Transverse colon (tissue), 4 donors: ENCODE measurements at regions not wholly inside any gene's neighbourhood (a gene's known extent, or its start where the extent isn't known, plus 50 kb on each side); places are given as distances from the start of the nearest gene placed in this dataset.

Experiments
- DNase-seq: peaks from one replicate; pipeline ENCODE4 v3.0.0-alpha.2; 2019
- H3K27ac ChIP-seq, 4 donors: fragments of 200-600 bp; sonication (generic); 2 replicates each; pipeline ENCODE4 v1.5.1; 2016 to 2018; ENCODE audit warnings: inconsistent platforms in 4 of 4
- H3K27me3 ChIP-seq: fragments of 200-600 bp; sonication (generic); 2 replicates; pipeline ENCODE4 v1.5.1; 2017; ENCODE audit warnings: inconsistent platforms
- H3K36me3 ChIP-seq, 4 donors: fragments of 200-600 bp; sonication (generic); 2 replicates each; pipeline ENCODE4 v1.5.1; 2017 to 2019; ENCODE audit warnings: inconsistent platforms in 4 of 4
- H3K4me1 ChIP-seq, 4 donors: fragments of 200-600 bp; sonication (generic); 2 replicates each; pipeline ENCODE4 v1.5.1; 2017 to 2020; ENCODE audit warnings: inconsistent platforms in 4 of 4
- H3K4me3 ChIP-seq, 4 donors: fragments of 200-600 bp; sonication (generic); 1 replicate in 1 of 4; 2 replicates in 3 of 4; pipeline versions ENCODE4 v1.5.1 to v1.6.1; 2017 to 2019; ENCODE audit warnings: inconsistent platforms in 4 of 4
- H3K9me3 ChIP-seq, 2 donors: fragments of 200-600 bp; sonication (generic); 2 replicates each; pipeline ENCODE4 v1.5.1; 2017 to 2019; ENCODE audit warnings: inconsistent platforms in 2 of 2
- EP300 ChIP-seq: sonication (generic); formaldehyde crosslinking; IDR thresholded peaks from one replicate; pipeline ENCODE4 v1.6.1; 2017; ENCODE audit warnings: antibody characterized with exemption, low read depth
- POLR2A ChIP-seq: fragments of 450-650 bp; IDR thresholded peaks from one replicate; pipeline ENCODE4 v1.6.1; 2016; ENCODE audit warnings: antibody characterized with exemption, mild to moderate bottlenecking, moderate library complexity
- POLR2AphosphoS5 ChIP-seq, 3 donors: sonication (generic); formaldehyde crosslinking; IDR thresholded peaks; one replicate each; pipeline ENCODE4 v1.6.1; 2016; ENCODE audit warnings: antibody characterized with exemption in 3 of 3
- WGBS, 2 donors: methylation state at CpG; one replicate each; pipeline ENCODE4 v1.1.5; 2018; ENCODE audit warnings: low coverage in 1 of 2; 5-methylcytosine and 5-hydroxymethylcytosine counted together
- in situ Hi-C, 4 donors: fragments of 200-750 bp; cut with MboI; loops; one replicate each; pipeline versions ENCODE4 v1.15.0 to v1.15.1; 2017; ENCODE audit warnings: low sequenced_read_pairs in 3 of 4, low pct_ligation_motif_present in 1 of 4, low pct_unique_long_range_greater_than_20kb in 1 of 4
- intact Hi-C: fragments of 100-400 bp; cut with DNase I; formaldehyde crosslinking; loops from one replicate; pipeline ENCODE4 v1.15.1; 2023; ENCODE audit warnings: low total_unique reads
- TF ChIP-seq, protein P1 (sequence below), 5 experiments: fragments of 200-600 bp in 3 of 5; fragments of 450-650 bp in 2 of 5; sonication (generic) in 3 of 5; IDR thresholded peaks; 1 replicate in 2 of 5; 2 replicates in 3 of 5; pipeline ENCODE4 v1.5.1; 2016 to 2017; ENCODE audit warnings: antibody characterized with exemption in 5 of 5, inconsistent platforms in 3 of 5, mild to moderate bottlenecking in 2 of 5, moderate library complexity in 1 of 5

DNA sequence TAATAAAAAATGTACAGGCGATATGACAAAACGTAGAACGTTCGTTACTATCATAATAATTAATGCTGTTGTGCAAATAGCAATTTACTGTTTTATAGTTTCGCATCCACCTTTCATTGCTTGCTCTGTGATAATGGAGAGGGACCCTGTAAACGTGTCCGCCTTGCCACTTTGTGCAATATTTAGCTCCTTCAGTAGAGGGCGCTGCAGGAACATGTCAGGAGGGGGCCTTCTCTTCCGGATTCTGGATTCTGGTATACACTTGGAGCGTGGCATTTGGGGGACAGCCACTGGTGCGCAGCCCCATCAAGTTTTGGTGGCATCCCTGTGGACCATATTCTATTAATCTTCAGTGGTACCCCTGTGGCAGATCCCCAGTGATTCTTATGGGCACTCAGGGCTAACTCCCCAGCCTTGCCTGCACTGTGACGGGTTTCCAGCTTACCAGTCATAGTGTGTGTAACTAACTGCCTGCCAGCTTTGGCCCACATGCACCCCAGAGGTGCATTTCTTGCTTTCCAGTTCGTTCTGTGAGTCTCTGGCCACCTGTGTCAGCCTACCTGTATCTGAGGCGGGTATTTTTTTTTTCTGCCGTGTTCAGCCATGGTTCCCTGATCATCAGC, 140.3 kb downstream of the CYRIA start:
- Histone ChIP-seq H3K36me3 (no peaks in the 10 kb centered on the region), H3K9me3 (no peaks in the 10 kb centered on the region), H3K4me3 (no peak overlapping the region), H3K4me1 (no peaks in the 10 kb centered on the region), H3K27me3 (no peaks in the 10 kb centered on the region), H3K27ac (no peak overlapping the region)
- TF ChIP-seq POLR2A (no peak), POLR2AphosphoS5 (IDR thresholded peaks at IDR 0.05) (no peak)
- TF ChIP-seq, protein P1, sequence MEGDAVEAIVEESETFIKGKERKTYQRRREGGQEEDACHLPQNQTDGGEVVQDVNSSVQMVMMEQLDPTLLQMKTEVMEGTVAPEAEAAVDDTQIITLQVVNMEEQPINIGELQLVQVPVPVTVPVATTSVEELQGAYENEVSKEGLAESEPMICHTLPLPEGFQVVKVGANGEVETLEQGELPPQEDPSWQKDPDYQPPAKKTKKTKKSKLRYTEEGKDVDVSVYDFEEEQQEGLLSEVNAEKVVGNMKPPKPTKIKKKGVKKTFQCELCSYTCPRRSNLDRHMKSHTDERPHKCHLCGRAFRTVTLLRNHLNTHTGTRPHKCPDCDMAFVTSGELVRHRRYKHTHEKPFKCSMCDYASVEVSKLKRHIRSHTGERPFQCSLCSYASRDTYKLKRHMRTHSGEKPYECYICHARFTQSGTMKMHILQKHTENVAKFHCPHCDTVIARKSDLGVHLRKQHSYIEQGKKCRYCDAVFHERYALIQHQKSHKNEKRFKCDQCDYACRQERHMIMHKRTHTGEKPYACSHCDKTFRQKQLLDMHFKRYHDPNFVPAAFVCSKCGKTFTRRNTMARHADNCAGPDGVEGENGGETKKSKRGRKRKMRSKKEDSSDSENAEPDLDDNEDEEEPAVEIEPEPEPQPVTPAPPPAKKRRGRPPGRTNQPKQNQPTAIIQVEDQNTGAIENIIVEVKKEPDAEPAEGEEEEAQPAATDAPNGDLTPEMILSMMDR (IDR thresholded peaks at IDR 0.05): peak in 3 of 5 experiments; percentile 31 to 42 (median 31)
- WGBS, 2 donors: 68 to 70% methylated on average over 8 to 15 of the region's 15 CpGs
- in situ Hi-C loops: no loop called here
- DNase-seq: peak; percentile 26
- intact Hi-C loops: no loop called here

DNA sequence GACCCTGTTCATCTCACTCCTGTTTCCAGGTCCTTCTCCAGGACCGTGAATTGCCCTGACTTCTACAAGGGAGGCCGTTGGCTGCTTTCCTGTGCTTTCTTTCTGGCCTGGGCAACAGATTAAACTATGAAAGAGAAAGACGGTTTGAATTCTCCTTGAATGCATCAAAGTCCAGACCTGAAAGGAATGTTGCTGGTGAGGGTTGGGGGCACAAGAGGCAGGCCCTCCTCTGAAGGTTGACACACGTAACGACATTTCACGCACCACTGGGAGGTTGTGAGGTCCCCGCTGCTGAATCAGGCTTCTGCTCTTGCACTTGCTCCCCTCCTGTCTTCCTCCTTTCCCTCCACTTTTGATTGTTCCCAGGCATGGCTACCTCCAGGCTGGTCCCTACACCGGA, 141.9 kb downstream of the CYRIA start:
- Histone ChIP-seq H3K36me3 (no peaks in the 10 kb centered on the region), H3K4me1 (no peaks in the 10 kb centered on the region), H3K27ac (no peak overlapping the region), H3K4me3 (no peak overlapping the region), H3K27me3 (peaks cover under 1% of the 10 kb centered on the region), H3K9me3 (no peaks in the 10 kb centered on the region)
- in situ Hi-C loops: loop anchor here in 3 of 4 donors (25.0 kb wide), 3 partner anchors 586 to 886 kb away; partner anchors contain the start of gene MYCN (in 2 of the 3)
- TF ChIP-seq POLR2AphosphoS5 (IDR thresholded peaks at IDR 0.05): no peak
- TF ChIP-seq, protein P1 (IDR thresholded peaks at IDR 0.05): no peak
- no peak for TF ChIP-seq EP300
- no peak for TF ChIP-seq POLR2A
- WGBS, 2 donors: 80% methylated on average over 8 of the region's 8 CpGs; no CpG with 5 or more reads in 1 of the 2 donors
- intact Hi-C loops: no loop called here
- DNase-seq: no peak

DNA sequence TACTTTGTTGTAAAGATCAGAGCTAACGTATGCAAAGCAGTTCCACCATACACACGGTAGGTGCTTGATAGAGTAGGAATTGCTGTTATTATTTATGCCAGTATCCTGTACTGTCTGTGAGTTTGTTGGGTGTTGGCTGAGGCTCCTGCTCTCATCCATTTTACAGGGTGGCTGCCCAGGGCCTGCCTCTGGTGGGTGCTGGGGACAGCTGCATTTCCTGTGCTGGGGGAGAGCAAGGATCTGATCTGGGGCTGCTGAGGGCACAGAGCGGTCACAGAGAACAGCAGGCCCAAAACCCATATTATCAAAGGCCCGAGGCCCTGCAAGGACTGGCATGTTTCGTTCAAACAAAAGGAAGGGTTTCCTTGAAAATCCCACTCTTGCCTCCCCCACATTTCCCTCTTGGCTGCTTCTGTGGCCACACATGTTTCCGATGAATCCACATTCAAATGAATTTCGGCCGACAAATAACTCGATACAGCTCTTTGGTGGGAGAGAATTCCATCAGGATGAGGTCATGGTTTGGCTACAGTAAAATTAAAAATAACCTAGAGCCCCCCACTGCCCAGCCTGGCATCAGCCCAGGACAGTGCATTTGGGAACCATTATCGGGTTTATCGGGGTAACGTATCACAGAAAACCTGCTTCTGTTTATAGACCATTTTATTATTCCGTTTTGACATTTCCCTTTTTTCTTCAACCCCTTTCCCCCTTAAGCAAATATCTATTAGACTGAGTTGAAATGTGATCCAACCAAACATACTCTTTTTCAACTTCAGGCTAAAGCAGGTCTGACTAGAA, 143.4 kb downstream of the CYRIA start:
- Histone ChIP-seq H3K27ac (no peak overlapping the region), H3K27me3 (peaks cover 4% of the 10 kb centered on the region), H3K36me3 (no peaks in the 10 kb centered on the region), H3K9me3 (no peaks in the 10 kb centered on the region), H3K4me3 (no peak overlapping the region), H3K4me1 (no peaks in the 10 kb centered on the region)
- DNase-seq: no peak
- WGBS, 2 donors: 63 to 67% methylated on average over 3 to 13 of the region's 13 CpGs
- intact Hi-C loops (no loop called here), in situ Hi-C loops (loop anchor here in 3 of 4 donors (25.0 kb wide), 3 partner anchors 585 to 885 kb away; partner anchors contain the start of gene MYCN (in 2 of the 3))
- no peak for TF ChIP-seq EP300
- TF ChIP-seq POLR2AphosphoS5 (IDR thresholded peaks at IDR 0.05): no peak
- no peak for TF ChIP-seq POLR2A
- TF ChIP-seq, protein P1 (IDR thresholded peaks at IDR 0.05): no peak

DNA sequence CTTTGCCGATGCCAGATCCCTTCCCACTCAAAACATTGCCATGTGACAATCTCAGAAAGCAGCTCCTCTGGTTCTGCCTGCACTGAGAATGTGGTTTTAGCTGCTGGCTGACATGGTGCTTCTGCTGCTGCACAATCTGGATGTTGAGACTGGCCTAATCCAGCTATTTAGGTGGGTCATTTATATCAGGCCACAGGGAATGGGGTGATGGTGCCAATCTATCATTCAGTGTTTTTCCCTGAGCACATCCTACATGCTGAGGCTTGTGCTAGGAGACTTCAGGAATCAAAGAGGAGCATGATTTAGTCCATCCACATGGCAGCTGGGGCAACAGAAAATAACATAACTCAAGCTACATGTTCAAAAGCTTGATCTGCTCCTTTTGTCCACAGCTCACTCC, 144.7 kb downstream of the CYRIA start:
- intact Hi-C loops: no loop called here
- H3K36me3 ChIP-seq: no peaks in the 10 kb centered on the region
- peaks cover 4% of the 10 kb centered on the region for H3K27me3 ChIP-seq
- no peaks in the 10 kb centered on the region for H3K9me3 ChIP-seq
- no peak overlapping the region for H3K27ac ChIP-seq
- no peak overlapping the region for H3K4me3 ChIP-seq
- WGBS, 2 donors: 0% methylated on average over 1 of the region's 1 CpG; no CpG with 5 or more reads in 1 of the 2 donors
- in situ Hi-C loops: loop anchor here in 3 of 4 donors (25.0 kb wide), 3 partner anchors 584 to 884 kb away; partner anchors contain the start of gene MYCN (in 2 of the 3)
- DNase-seq: no peak
- TF ChIP-seq EP300 (no peak), POLR2AphosphoS5 (IDR thresholded peaks at IDR 0.05) (no peak), POLR2A (no peak)
- TF ChIP-seq, protein P1 (IDR thresholded peaks at IDR 0.05): no peak
- no peaks in the 10 kb centered on the region for H3K4me1 ChIP-seq
